IgD-negative memory B cell (primary cell): ENCODE measurements at regions not wholly inside any gene's neighbourhood (a gene's known extent, or its start where the extent isn't known, plus 50 kb on each side); places are given as distances from the start of the nearest gene placed in this dataset.

Experiments
- H3K27ac Mint-ChIP-seq, 3 donors: one replicate each; pipeline ENCODE4 v1.8.0; 2020 to 2022; ENCODE audit warnings: mild to moderate bottlenecking in 3 of 3, mixed read lengths in 3 of 3, moderate library complexity in 1 of 3
- H3K27me3 Mint-ChIP-seq: one replicate; pipeline ENCODE4 v1.8.0; 2021; ENCODE audit warnings: mixed read lengths
- H3K36me3 Mint-ChIP-seq: one replicate; pipeline ENCODE4 v1.8.0; 2020; ENCODE audit warnings: mild to moderate bottlenecking, mixed read lengths
- H3K4me1 Mint-ChIP-seq, 3 donors: one replicate each; pipeline ENCODE4 v1.8.0; 2020 to 2022; ENCODE audit warnings: mixed read lengths in 3 of 3, mild to moderate bottlenecking in 1 of 3
- H3K4me3 Mint-ChIP-seq, 4 donors: one replicate each; pipeline ENCODE4 v1.8.0; 2020 to 2022; ENCODE audit warnings: mild to moderate bottlenecking in 4 of 4, mixed read lengths in 4 of 4, moderate library complexity in 3 of 4
- H3K9me3 Mint-ChIP-seq, 3 donors: one replicate each; pipeline ENCODE4 v1.8.0; 2020 to 2021; ENCODE audit warnings: mixed read lengths in 3 of 3, mild to moderate bottlenecking in 1 of 3

GRCh38 chr4:52290466-52290865 is 239.4 kb downstream of the SPATA18 start:
- Mint-ChIP-seq H3K27ac (no peak overlapping the region), H3K36me3 (no peaks in the 10 kb centered on the region), H3K9me3 (no peaks in the 10 kb centered on the region), H3K4me1 (no peaks in the 10 kb centered on the region), H3K4me3 (no peak overlapping the region), H3K27me3 (peaks cover 1% of the 10 kb centered on the region)

- no peaks in the 10 kb centered on the region for H3K4me1 Mint-ChIP-seq
- no peak overlapping the region for H3K4me3 Mint-ChIP-seq
- peaks cover 0 to 3% (median 0%) of the 10 kb centered on the region in 3 donors for H3K9me3 Mint-ChIP-seq
- no peaks in the 10 kb centered on the region for H3K36me3 Mint-ChIP-seq
- peaks cover 1% of the 10 kb centered on the region for H3K27me3 Mint-ChIP-seq
- H3K27ac Mint-ChIP-seq, result peak overlapping the region in 1 of 3 donors; percentile 88
Measured at GRCh38 chr4:52292245-52292644, 241.1 kb downstream of the SPATA18 start.

GRCh38 chr4:52296341-52296740 is 245.2 kb downstream of the SPATA18 start:
- Mint-ChIP-seq H3K9me3 (peaks cover 0 to 3% (median 0%) of the 10 kb centered on the region in 3 donors), H3K4me1 (no peaks in the 10 kb centered on the region), H3K36me3 (no peaks in the 10 kb centered on the region), H3K4me3 (no peak overlapping the region), H3K27ac (no peak overlapping the region), H3K27me3 (no peaks in the 10 kb centered on the region)

GRCh38 chr4:52298444-52298843 is 247.3 kb downstream of the SPATA18 start:
- H3K36me3 Mint-ChIP-seq, result no peaks in the 10 kb centered on the region
- H3K9me3 Mint-ChIP-seq, result peaks cover 0 to 4% (median 0%) of the 10 kb centered on the region in 3 donors
- no peak overlapping the region for H3K27ac Mint-ChIP-seq
- peaks cover 0 to 1% (median 0%) of the 10 kb centered on the region in 3 donors for H3K4me1 Mint-ChIP-seq
- no peaks in the 10 kb centered on the region for H3K27me3 Mint-ChIP-seq
- H3K4me3 Mint-ChIP-seq, result no peak overlapping the region

DNA sequence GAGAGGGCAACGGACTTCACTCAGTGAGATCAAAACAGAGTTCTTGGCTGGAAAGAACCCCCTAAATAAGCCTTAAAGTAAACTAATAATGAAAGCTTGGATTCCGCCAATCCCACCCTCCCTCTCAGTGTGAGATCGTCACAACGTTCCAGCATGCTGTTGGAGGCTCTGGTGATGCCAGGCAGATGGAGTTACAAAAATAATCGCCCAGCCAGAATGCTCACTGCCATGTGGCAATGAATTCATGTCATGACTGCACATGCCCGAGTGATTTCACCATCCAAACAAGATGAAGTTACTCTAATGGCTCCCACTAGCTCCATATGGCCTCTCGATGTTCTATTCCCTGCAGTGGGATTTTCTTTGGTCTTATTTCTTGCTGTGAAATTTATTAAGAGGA is 248.0 kb downstream of the SPATA18 start:
- Mint-ChIP-seq H3K4me3 (peak overlapping the region in 1 of 4 donors; percentile 17), H3K27ac (no peak overlapping the region), H3K36me3 (no peaks in the 10 kb centered on the region), H3K4me1 (peaks cover 0 to 1% (median 0%) of the 10 kb centered on the region in 3 donors), H3K9me3 (peaks cover 0 to 4% (median 0%) of the 10 kb centered on the region in 3 donors), H3K27me3 (no peaks in the 10 kb centered on the region)

GRCh38 chr4:52311464-52312125 is 260.5 kb downstream of the SPATA18 start:
- H3K4me3 Mint-ChIP-seq, result no peak overlapping the region
- no peak overlapping the region for H3K27ac Mint-ChIP-seq

DNA sequence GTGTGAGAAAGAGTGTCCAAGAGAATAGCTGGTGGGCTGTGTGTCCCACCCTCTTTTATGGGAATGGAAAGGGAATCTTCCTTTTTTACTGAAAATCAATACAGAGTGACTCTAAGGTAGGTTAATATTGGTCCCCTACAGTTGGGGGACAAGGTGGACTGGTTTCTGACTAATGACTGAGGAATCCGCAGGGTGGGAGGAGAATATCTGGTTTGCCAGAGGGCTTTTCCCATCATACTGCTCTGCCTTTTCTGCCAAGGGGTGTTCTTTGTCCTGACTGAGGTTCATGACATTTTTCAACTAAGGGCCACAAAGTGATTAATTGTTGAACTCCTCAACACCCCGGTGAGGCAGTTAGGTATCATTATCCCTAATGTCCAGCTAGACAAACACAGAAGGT is 261.6 kb downstream of the SPATA18 start:
- Mint-ChIP-seq H3K36me3 (no peaks in the 10 kb centered on the region), H3K4me1 (no peaks in the 10 kb centered on the region), H3K9me3 (peaks cover 0 to under 1% (median 0%) of the 10 kb centered on the region in 3 donors), H3K27ac (no peak overlapping the region), H3K4me3 (no peak overlapping the region), H3K27me3 (no peaks in the 10 kb centered on the region)

More at GRCh38 chr4:52311464-52312125, 260.5 kb downstream of the SPATA18 start:
- Mint-ChIP-seq H3K4me1 (no peaks in the 10 kb centered on the region), H3K9me3 (peaks cover 0 to 1% (median 0%) of the 10 kb centered on the region in 3 donors), H3K27me3 (no peaks in the 10 kb centered on the region), H3K36me3 (no peaks in the 10 kb centered on the region)

GRCh38 chr4:52317361-52317879 is 266.3 kb downstream of the SPATA18 start:
- Mint-ChIP-seq H3K4me3 (no peak overlapping the region), H3K9me3 (peaks cover 0 to 5% (median 4%) of the 10 kb centered on the region in 3 donors), H3K4me1 (no peaks in the 10 kb centered on the region), H3K27ac (no peak overlapping the region), H3K27me3 (no peaks in the 10 kb centered on the region), H3K36me3 (no peaks in the 10 kb centered on the region)

- no peaks in the 10 kb centered on the region for H3K27me3 Mint-ChIP-seq
- H3K9me3 Mint-ChIP-seq, result peaks cover 0 to 5% (median 4%) of the 10 kb centered on the region in 3 donors
- no peak overlapping the region for H3K27ac Mint-ChIP-seq
- H3K4me3 Mint-ChIP-seq, result no peak overlapping the region
- H3K36me3 Mint-ChIP-seq, result no peaks in the 10 kb centered on the region
- no peaks in the 10 kb centered on the region for H3K4me1 Mint-ChIP-seq
Measured at GRCh38 chr4:52317981-52318380, 266.9 kb downstream of the SPATA18 start.

- Mint-ChIP-seq H3K4me3 (no peak overlapping the region), H3K9me3 (peaks cover 3 to 23% (median 6%) of the 10 kb centered on the region in 3 donors), H3K36me3 (no peaks in the 10 kb centered on the region), H3K27ac (no peak overlapping the region), H3K4me1 (no peaks in the 10 kb centered on the region), H3K27me3 (no peaks in the 10 kb centered on the region)
Measured at GRCh38 chr4:52329894-52330293, 278.8 kb downstream of the SPATA18 start.

GRCh38 chr4:52343595-52343994 is 292.5 kb downstream of the SPATA18 start:
- Mint-ChIP-seq H3K36me3 (peaks cover 2% of the 10 kb centered on the region), H3K4me1 (no peaks in the 10 kb centered on the region), H3K4me3 (no peak overlapping the region), H3K27ac (no peak overlapping the region), H3K9me3 (no peaks in the 10 kb centered on the region), H3K27me3 (no peaks in the 10 kb centered on the region)

DNA sequence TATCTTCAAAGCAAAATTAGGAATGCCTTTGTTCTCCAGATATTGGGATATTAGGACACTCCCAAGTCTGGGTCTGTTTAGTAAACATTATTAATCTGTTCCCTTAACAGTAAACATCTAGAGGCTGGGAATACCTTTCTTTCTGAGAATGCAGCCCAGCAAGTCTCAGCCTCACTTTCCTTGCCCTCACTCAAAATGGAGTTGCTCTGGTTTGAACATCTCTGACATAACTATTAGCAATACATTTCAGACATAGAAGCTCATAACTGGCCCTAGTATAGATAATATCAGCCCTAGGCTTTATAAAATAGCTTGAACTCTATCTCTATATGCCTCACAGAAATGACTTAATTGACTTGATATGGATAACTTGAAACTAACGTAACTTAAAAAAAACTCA is 299.8 kb downstream of the SPATA18 start:
- Mint-ChIP-seq H3K4me3 (no peak overlapping the region), H3K27me3 (no peaks in the 10 kb centered on the region), H3K36me3 (no peaks in the 10 kb centered on the region), H3K9me3 (peaks cover 0 to 4% (median 2%) of the 10 kb centered on the region in 3 donors), H3K27ac (no peak overlapping the region), H3K4me1 (no peaks in the 10 kb centered on the region)

DNA sequence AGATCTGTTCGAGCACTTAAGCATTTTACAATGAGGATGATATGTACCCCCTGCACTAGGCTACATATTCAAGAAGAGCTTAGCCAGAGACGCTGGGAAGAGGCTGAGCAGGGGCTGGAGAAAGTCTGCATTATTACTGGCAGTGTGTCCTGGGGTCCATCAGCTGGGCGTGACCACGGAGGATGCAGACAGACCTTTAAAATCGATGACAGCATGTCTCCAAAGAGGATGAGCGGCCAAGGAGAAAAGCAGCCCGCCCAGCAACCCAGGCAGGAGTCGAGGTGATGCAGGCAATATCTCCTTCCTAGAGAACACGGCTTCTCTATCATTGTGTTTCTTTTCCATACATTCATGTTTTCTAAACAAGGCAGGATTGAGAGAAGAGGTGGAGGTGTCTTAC is 300.7 kb downstream of the USP46 start:
- H3K4me3 Mint-ChIP-seq, result no peak overlapping the region
- no peaks in the 10 kb centered on the region for H3K36me3 Mint-ChIP-seq
- H3K9me3 Mint-ChIP-seq, result peaks cover 0 to 2% (median 0%) of the 10 kb centered on the region in 3 donors
- no peaks in the 10 kb centered on the region for H3K27me3 Mint-ChIP-seq
- H3K27ac Mint-ChIP-seq, result no peak overlapping the region
- no peaks in the 10 kb centered on the region for H3K4me1 Mint-ChIP-seq

GRCh38 chr4:52358883-52359321 is 300.2 kb downstream of the USP46 start:
- Mint-ChIP-seq H3K4me1 (no peaks in the 10 kb centered on the region), H3K9me3 (peaks cover 0 to 3% (median 0%) of the 10 kb centered on the region in 3 donors), H3K27ac (no peak overlapping the region), H3K36me3 (no peaks in the 10 kb centered on the region), H3K4me3 (no peak overlapping the region), H3K27me3 (no peaks in the 10 kb centered on the region)

GRCh38 chr4:52366191-52366590 is 292.9 kb downstream of the USP46 start:
- Mint-ChIP-seq H3K36me3 (no peaks in the 10 kb centered on the region), H3K9me3 (peaks cover 0 to 2% (median 0%) of the 10 kb centered on the region in 3 donors), H3K27ac (no peak overlapping the region), H3K27me3 (no peaks in the 10 kb centered on the region), H3K4me1 (no peaks in the 10 kb centered on the region), H3K4me3 (no peak overlapping the region)

- Mint-ChIP-seq H3K27ac (no peak overlapping the region), H3K4me1 (no peaks in the 10 kb centered on the region)
Measured at GRCh38 chr4:52366621-52367020, 292.5 kb downstream of the USP46 start.

More at GRCh38 chr4:52366621-52367020, 292.5 kb downstream of the USP46 start:
- Mint-ChIP-seq H3K27me3 (no peaks in the 10 kb centered on the region), H3K4me3 (no peak overlapping the region), H3K36me3 (no peaks in the 10 kb centered on the region), H3K9me3 (peaks cover 0 to 2% (median 0%) of the 10 kb centered on the region in 3 donors)
